Caco-2 (cell line): ENCODE measurements at regions not wholly inside any gene's neighbourhood (a gene's known extent, or its start where the extent isn't known, plus 50 kb on each side); places are given as distances from the start of the nearest gene placed in this dataset.

Source experiments
- BruUV-seq: library from RNA; stranded (reverse); fragments of 400-500 nt; replicated peaks from 2 replicates; lab custom pipeline; 2021; lab: Mats Ljungman, UMichigan
- CTCF ChIA-PET: fragments of 300-600 bp; sonication (Branson Sonifier 250); formaldehyde crosslinking; loops from one replicate; lab custom pipeline; 2022; ENCODE audit warnings: antibody characterized with exemption; lab: Charles Lee
- POLR2A ChIA-PET: fragments of 300-600 bp; sonication (Branson Sonifier 250); formaldehyde crosslinking; loops from one replicate; lab custom pipeline; 2022; ENCODE audit warnings: antibody characterized with exemption; lab: Charles Lee
- DNase-seq, 2 experiments: peaks; one replicate each; pipeline versions ENCODE4 v3.0.0 to v3.0.0-alpha.2; 2020 to 2022
- H3K27me3 ChIP-seq: replicated peaks from 2 replicates; pipeline ENCODE4 v1.6.0; 2011; ENCODE audit warnings: low read length; ENCODE audit not compliant: control insufficient read depth, insufficient read depth
- H3K36me3 ChIP-seq: 2 replicates; pipeline ENCODE4 v1.5.1; 2011; ENCODE audit warnings: low read length; ENCODE audit not compliant: control insufficient read depth, insufficient read depth
- H3K4me1 ChIP-seq: fragments of 250-450 bp; sonication (Bioruptor Pico); 2 replicates; pipeline ENCODE4 v1.5.1; 2020; ENCODE audit warnings: mild to moderate bottlenecking
- H3K4me3 ChIP-seq: 2 replicates; pipeline ENCODE4 v1.5.1; 2011; ENCODE audit warnings: low read depth, mild to moderate bottlenecking, control low read depth, low read length
- H3K9me3 ChIP-seq: fragments of 250-450 bp; sonication (Bioruptor Pico); 2 replicates; pipeline ENCODE4 v1.5.1; 2020; ENCODE audit warnings: mild to moderate bottlenecking, moderate library complexity
- H3K27ac Mint-ChIP-seq: one replicate; pipeline ENCODE4 v1.8.0; 2022; ENCODE audit warnings: mixed read lengths; ENCODE audit not compliant: unreplicated experiment
- H3K27me3 Mint-ChIP-seq: one replicate; pipeline ENCODE4 v1.8.0; 2022; ENCODE audit warnings: mixed read lengths; ENCODE audit not compliant: insufficient read depth, unreplicated experiment
- H3K36me3 Mint-ChIP-seq: one replicate; pipeline ENCODE4 v1.8.0; 2022; ENCODE audit warnings: mild to moderate bottlenecking, mixed read lengths; ENCODE audit not compliant: insufficient read depth, unreplicated experiment
- H3K4me1 Mint-ChIP-seq: one replicate; pipeline ENCODE4 v1.8.0; 2022; ENCODE audit warnings: low read depth, mixed read lengths; ENCODE audit not compliant: unreplicated experiment
- H3K4me3 Mint-ChIP-seq: one replicate; pipeline ENCODE4 v1.8.0; 2022; ENCODE audit warnings: mild to moderate bottlenecking, moderate library complexity, mixed read lengths; ENCODE audit not compliant: unreplicated experiment
- H3K9me3 Mint-ChIP-seq: one replicate; pipeline ENCODE4 v1.8.0; 2022; ENCODE audit warnings: mixed read lengths; ENCODE audit not compliant: unreplicated experiment
- CTCF ChIP-seq, 2 experiments: fragments of 200-600 bp in 1 of 2; IDR thresholded peaks; 1 replicate in 1 of 2; 2 replicates in 1 of 2; pipeline versions ENCODE4 v1.5.1 to v1.8.0; 2011 to 2022; ENCODE audit warnings: antibody characterized with exemption in 1 of 2, control low read depth in 1 of 2, inconsistent platforms in 1 of 2, low read depth in 1 of 2, low read length in 1 of 2, mild to moderate bottlenecking in 1 of 2, moderate library complexity in 1 of 2; ENCODE audit not compliant: insufficient read depth in 1 of 2, severe bottlenecking in 1 of 2, unreplicated experiment in 1 of 2
- intact Hi-C: fragments of 100-400 bp; cut with micrococcal nuclease; formaldehyde crosslinking; loops from one replicate; pipeline ENCODE4 v1.10.0; 2022; ENCODE audit not compliant: unreplicated experiment

GRCh38 chr6:19369785-19370184 lies 467.4 kb upstream of the ID4 start:
- Histone ChIP-seq H3K4me1 (no peaks in the 10 kb centered on the region), H3K36me3 (no peaks in the 10 kb centered on the region), H3K9me3 (no peaks in the 10 kb centered on the region), H3K27me3 (no peaks in the 10 kb centered on the region), H3K4me3 (no peak overlapping the region)
- Mint-ChIP-seq H3K4me3 (no peak overlapping the region), H3K36me3 (no peaks in the 10 kb centered on the region), H3K9me3 (no peaks in the 10 kb centered on the region), H3K27ac (no peak overlapping the region), H3K27me3 (no peaks in the 10 kb centered on the region), H3K4me1 (no peaks in the 10 kb centered on the region)
- BruUV-seq: no TSS peak
- intact Hi-C loops: no loop called here
- no peak for DNase-seq
- no peak for TF ChIP-seq CTCF (IDR thresholded peaks at IDR 0.05; ENCODE audit: insufficient read depth in 1 of 2, low read depth in 1 of 2, low read length in 1 of 2, severe bottlenecking in 1 of 2, unreplicated experiment in 1 of 2)
- ChIA-PET POLR2A (no interaction called here), CTCF (no interaction called here)

- ChIA-PET CTCF (no interaction called here), POLR2A (no interaction called here)
- no peaks in the 10 kb centered on the region for H3K27me3 Mint-ChIP-seq
- Histone ChIP-seq H3K27me3 (no peaks in the 10 kb centered on the region), H3K9me3 (no peaks in the 10 kb centered on the region), H3K4me3 (no peak overlapping the region), H3K4me1 (no peaks in the 10 kb centered on the region), H3K36me3 (no peaks in the 10 kb centered on the region)
- no peak for DNase-seq
- H3K9me3 Mint-ChIP-seq: no peaks in the 10 kb centered on the region
- intact Hi-C loops: no loop called here
- no peaks in the 10 kb centered on the region for H3K4me1 Mint-ChIP-seq
- no TSS peak for BruUV-seq
- no peak overlapping the region for H3K4me3 Mint-ChIP-seq
- no peak overlapping the region for H3K27ac Mint-ChIP-seq
- no peak for TF ChIP-seq CTCF (IDR thresholded peaks at IDR 0.05; ENCODE audit: insufficient read depth in 1 of 2, low read depth in 1 of 2, low read length in 1 of 2, severe bottlenecking in 1 of 2, unreplicated experiment in 1 of 2)
- no peaks in the 10 kb centered on the region for H3K36me3 Mint-ChIP-seq
Observed at GRCh38 chr6:19370831-19371230, 466.3 kb upstream of the ID4 start.

GRCh38 chr6:19375613-19376012 lies 461.6 kb upstream of the ID4 start:
- H3K27me3 ChIP-seq: no peaks in the 10 kb centered on the region
- POLR2A ChIA-PET: no interaction called here
- H3K4me1 ChIP-seq: no peaks in the 10 kb centered on the region
- TF ChIP-seq CTCF (IDR thresholded peaks at IDR 0.05; ENCODE audit: insufficient read depth in 1 of 2, low read depth in 1 of 2, low read length in 1 of 2, severe bottlenecking in 1 of 2, unreplicated experiment in 1 of 2): no peak
- DNase-seq: no peak
- intact Hi-C loops: no loop called here
- Mint-ChIP-seq H3K4me1 (no peaks in the 10 kb centered on the region), H3K9me3 (no peaks in the 10 kb centered on the region), H3K27me3 (no peaks in the 10 kb centered on the region), H3K27ac (no peak overlapping the region), H3K36me3 (no peaks in the 10 kb centered on the region), H3K4me3 (no peak overlapping the region)
- BruUV-seq: no TSS peak
- H3K4me3 ChIP-seq: no peak overlapping the region
- no peaks in the 10 kb centered on the region for H3K9me3 ChIP-seq
- CTCF ChIA-PET: no interaction called here
- no peaks in the 10 kb centered on the region for H3K36me3 ChIP-seq
